HG03575 (cell line): ENCODE measurements at regions not wholly inside any gene's neighbourhood (a gene's known extent, or its start where the extent isn't known, plus 50 kb on each side); places are given as distances from the start of the nearest gene placed in this dataset.
"Not testable (repeated sequence)": the region's sequence is repeated elsewhere in the genome, so short reads cannot be mapped to it uniquely, and the experiment has no call there.

Experiments
- ATAC-seq: cut with Tn5 transposase; IDR thresholded peaks from one replicate; pipeline ENCODE4 v1.9.1; 2021; ENCODE audit not compliant: unreplicated experiment, insufficient number of reproducible peaks, low FRiP score; ENCODE audit errors: extremely low read depth

- ATAC-seq: no peak
Observed at GRCh38 chr6:155690820-155691219, 235.2 kb upstream of the NOX3 start.

DNA sequence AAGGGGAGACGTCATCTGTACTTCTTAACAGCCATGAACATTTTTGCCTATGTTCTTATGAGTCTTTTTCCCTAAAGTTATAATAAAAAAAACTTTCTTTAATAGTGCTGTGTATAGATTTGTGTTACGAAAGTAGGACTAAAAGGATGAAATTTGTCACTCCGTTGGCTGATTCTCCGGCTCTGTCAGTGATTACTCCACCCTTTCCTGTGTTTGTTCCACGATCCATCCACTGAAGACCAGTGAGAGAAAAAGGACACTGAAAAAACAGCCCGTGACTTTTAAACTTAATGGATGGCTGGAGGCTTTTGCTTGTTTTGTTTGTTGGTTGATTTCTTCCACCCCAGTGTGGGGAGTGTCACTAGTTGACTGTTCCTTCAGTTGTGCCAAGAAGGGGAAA is 232.0 kb upstream of the NOX3 start:
- ATAC-seq: no peak

GRCh38 chr6:155684416-155685196 is 229.0 kb upstream of the NOX3 start:
- no peak for ATAC-seq

- no peak for ATAC-seq
Observed at GRCh38 chr6:155678361-155678760, 222.7 kb upstream of the NOX3 start.

GRCh38 chr6:155676346-155676745 is 220.7 kb upstream of the NOX3 start:
- ATAC-seq: no peak

DNA sequence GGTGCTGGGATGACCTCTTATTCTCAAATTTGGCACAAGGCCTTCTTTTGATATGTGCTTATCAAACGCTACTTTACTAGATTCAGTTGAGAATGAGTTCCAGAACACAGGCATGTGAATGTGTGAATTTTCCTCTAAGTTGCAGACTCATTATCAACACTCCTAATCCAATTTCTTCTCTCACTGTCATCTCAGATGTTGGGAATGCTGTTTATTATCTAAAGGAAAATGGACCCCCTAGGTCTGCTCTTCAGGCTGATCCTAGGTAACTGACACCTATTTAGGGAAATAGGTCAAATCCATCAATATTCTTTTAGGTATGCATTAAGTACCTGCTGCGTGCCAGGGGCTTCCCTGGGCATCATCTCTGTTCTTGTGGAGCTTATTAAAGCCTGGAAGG is 215.0 kb upstream of the NOX3 start:
- ATAC-seq: no peak

- ATAC-seq: no peak
Observed at GRCh38 chr6:155660251-155660977, 204.8 kb upstream of the NOX3 start.

DNA sequence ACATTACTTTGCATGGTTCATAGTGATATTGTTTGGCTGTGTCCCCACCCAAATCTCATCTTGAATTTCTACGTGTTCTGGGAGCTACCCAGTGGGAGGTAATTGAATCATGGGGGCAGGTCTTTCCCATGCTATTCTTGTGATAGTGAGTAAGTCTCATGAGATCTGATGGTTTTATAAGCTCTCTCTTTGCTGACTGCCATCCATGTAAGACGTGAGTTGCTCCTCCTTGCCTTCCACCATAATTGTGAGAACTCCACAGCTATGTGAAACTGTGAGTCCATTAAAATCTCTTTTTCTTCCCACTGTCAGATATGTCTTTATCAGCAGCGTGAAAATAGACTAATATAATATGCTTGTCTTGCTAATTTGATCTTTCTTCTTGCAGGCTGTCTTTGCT is 200.4 kb upstream of the NOX3 start:
- no peak for ATAC-seq

GRCh38 chr6:155654474-155654873 is 198.8 kb upstream of the NOX3 start:
- ATAC-seq: no peak

GRCh38 chr6:155648301-155648700 is 192.7 kb upstream of the NOX3 start:
- no peak for ATAC-seq

DNA sequence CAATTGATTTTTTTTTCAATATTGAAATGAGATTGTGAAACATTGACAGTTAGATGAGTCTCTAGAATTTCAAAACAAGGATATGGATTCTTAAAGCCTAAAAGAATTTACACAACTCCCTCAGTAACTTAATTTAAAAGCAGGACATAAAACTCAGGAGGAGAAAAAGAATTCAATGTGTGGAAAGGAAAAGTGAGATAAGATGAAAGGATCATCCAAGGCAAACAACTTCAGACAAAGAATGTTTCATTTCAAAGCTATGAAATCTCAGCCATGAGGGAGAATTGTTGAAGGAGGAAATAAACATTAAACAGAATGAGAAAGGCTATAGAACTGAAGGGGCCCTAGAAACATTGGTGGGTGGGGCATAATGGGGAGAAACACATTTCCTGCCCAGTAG is 191.7 kb upstream of the NOX3 start:
- ATAC-seq: no peak

DNA sequence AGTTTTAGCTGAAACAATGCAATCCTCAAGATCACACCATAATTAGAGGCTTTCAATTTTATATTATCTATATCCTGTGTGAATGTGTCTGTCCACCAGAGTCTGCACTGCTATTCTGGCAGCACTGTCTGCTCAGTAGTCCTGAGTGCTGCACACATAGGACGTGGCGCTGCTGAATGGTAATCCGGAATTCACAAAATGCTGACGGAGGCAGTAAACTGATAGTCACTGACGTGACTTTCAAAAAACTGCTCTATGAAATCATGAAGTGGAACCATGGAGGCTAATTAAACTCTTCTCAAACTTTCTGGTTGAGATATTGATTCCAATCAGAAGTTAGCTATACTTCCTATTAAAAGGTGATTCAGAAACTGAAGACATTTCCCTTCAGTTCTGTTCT is 190.8 kb upstream of the NOX3 start:
- no peak for ATAC-seq

- no peak for ATAC-seq
Observed at GRCh38 chr6:155645325-155645724, 189.7 kb upstream of the NOX3 start.

- ATAC-seq: no peak
Observed at GRCh38 chr6:155641603-155642002, 186.0 kb upstream of the NOX3 start.

DNA sequence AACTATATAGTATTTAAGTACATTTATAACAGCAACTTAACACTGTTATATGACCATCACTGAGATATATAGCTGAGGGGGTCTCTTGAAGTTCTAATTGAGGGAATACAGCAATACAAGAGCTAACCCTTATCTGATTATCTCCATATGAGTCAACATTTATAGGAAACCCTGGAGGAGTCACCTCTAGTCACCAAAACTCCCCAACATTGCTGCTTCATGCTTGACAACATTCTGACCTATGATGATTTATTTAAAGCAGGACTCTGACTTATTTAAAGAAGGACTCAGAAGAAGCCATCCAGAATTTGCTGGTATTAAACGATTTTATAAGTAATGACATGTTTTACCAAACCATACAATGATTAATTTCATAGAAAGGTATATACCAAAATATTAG is 182.6 kb upstream of the NOX3 start:
- ATAC-seq: no peak

DNA sequence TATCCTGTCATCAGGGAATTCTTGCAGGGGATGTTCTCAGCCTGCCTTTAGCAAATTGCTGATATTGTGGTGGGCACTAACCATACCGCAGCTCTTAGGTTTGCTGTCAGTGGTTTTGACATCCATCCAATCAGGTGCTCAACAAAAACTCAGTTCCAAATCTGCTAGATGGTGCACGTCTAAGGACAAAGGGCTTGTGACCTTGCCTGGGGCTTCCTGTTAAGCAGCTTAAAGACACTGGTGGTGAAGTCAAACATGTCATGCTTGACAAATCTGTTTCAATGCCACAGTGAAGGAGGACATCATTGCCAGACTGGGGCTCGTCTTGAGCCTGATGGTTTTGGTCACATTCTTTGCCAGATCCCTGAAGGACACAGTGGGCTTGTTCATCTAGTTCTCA is 179.8 kb upstream of the NOX3 start:
- no peak for ATAC-seq

GRCh38 chr6:155630085-155630484 is 174.4 kb upstream of the NOX3 start:
- no peak for ATAC-seq

GRCh38 chr6:155629652-155630051 is 174.0 kb upstream of the NOX3 start:
- ATAC-seq: no peak

- ATAC-seq: no peak
Observed at GRCh38 chr6:155628306-155628705, 172.7 kb upstream of the NOX3 start.

GRCh38 chr6:155627722-155628212 is 172.1 kb upstream of the NOX3 start:
- ATAC-seq: not testable (repeated sequence)
